ENCODE measurements at regions not wholly inside any gene's neighbourhood (a gene's known extent, or its start where the extent isn't known, plus 50 kb on each side); places are given as distances from the start of the nearest gene placed in this dataset.

GRCh38 chr6:11327961-11328360, 95.5 kb upstream of the NEDD9 start:
- no peak for TF ChIP-seq CTCF (IDR thresholded peaks at IDR 0.05)
- TF ChIP-seq EP300 (IDR thresholded peaks at IDR 0.05): no peak

Measured in upper lobe of left lung (tissue), 4 donors.